ENCODE measurements at regions not wholly inside any gene's neighbourhood (a gene's known extent, or its start where the extent isn't known, plus 50 kb on each side); places are given as distances from the start of the nearest gene placed in this dataset.

- no peak for TF ChIP-seq CTCF (IDR thresholded peaks at IDR 0.05)
- TF ChIP-seq POLR2A (IDR thresholded peaks at IDR 0.05), result no peak
These were observed 131.4 kb downstream of the BBS10 start for GRCh38 chr12:76216585-76217472.
